GM18519 (cell line): ENCODE measurements at regions not wholly inside any gene's neighbourhood (a gene's known extent, or its start where the extent isn't known, plus 50 kb on each side); places are given as distances from the start of the nearest gene placed in this dataset.
"Not testable (repeated sequence)": the region's sequence is repeated elsewhere in the genome, so short reads cannot be mapped to it uniquely, and the experiment has no call there.

Experiments used
- ATAC-seq: cut with Tn5 transposase; IDR thresholded peaks from one replicate; pipeline ENCODE4 v1.9.1; 2021; ENCODE audit warnings: mild to moderate bottlenecking, moderate library complexity; ENCODE audit not compliant: unreplicated experiment, low FRiP score

DNA sequence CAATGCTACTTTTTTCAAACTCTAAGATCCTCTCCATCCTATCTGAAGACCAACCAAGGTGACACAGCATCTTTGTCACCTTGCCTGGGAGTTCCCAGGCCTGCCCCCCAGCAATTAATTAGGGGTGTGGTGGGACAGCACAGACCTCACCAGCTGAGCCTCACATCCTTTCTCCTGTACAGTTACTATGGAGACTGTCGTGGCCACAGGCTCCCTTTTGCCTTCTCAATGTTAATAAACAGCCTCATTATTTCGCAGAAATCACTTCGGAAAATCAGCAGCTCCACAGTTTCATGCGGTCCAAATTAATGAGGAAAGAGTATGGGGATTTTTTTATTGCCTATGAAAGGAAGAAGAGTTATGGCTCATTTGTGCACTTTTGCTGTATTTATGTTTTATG, 378.3 kb downstream of the NPHP4 start:
- no peak for ATAC-seq

DNA sequence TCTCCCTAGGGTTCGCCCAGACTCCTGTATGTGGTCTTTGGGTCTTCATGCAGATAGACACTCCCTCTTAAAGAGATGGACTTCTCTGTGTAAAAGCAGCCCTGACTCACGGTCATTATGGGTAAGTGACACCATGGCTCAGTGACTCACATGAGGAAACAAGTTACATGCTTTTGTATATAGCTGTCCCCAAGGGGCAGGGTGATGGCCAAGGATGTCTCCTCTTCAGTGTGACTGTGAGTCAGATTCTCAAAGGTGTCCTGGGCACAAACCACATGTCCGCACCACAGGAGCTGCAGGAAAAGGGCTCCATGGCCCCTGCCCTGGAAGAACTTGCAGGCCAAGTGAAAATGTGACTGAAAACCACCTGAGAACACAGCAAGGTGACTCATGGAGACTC, 380.4 kb downstream of the NPHP4 start:
- no peak for ATAC-seq

DNA sequence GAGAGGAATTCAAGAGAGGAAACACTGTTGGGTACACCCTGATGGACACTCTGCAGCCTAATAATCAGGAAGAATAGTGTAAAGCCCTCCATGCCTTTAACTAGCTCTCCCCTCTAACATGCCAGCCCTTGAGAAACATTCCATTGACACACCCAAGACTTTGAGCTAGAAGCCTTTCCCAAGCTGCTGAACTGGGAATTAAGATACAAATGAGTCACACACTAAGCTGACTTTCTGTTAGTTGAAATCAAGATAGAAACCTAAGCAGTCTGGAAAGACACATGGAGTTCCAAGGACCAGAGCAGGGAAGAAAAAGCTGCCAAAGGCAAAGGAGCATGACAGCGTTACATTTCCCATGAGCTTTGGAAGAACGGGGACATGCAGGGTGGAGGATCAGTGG, 380.8 kb downstream of the NPHP4 start:
- no peak for ATAC-seq

DNA sequence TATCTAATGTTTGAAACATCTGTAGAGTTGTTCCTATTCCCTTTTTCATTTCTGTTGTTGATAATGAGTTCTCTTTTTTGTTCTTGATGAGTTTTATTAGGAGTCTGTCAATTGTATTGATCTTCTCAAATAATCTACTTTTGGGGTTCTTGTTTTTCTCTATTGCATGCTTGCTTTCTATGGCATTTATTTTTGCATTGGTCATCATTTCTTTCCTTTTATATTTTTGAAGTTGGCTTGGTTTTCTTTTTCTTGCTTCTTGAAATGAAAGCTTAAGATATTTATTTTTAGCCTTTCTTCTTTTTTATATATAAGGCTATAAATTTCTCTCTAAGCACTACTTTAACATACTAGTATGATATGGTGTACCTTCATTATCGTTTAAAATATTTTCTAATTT, 381.8 kb downstream of the NPHP4 start:
- ATAC-seq = no peak

DNA sequence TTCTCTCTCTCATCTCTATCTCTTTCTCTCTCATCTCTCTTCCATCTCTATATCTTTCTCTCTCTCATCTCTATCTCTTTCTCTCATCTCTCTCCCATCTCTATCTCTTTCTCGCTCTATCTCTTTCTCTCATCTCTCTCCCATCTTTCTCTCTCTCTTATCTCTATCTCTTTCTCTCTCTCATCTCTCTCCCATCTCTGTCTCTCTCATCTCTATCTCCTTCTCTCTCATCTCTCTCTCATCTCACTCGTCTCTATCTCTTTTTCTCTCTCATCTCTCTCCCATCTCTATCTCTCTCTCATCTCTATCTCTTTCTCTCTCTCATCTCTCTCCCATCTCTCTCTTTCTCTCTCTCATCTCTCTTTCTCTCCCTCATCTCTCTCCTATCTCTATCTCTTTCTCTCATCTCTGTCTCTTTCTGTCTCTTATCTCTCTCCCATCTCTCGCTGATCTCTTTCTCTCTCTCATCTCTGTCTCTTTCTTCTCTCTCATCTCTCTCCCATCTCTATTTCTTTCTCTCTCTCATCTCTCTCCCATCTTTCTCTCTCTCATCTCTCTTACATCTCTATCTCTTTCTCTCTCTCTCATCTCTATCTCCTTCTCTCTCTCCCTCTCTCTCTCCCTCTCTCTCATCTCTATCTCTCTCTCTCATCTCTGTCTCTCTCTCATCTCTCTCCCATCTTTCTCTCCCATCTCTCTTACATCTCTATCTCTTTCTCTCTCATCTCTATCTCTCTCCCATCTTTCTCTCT, 388.7 kb downstream of the NPHP4 start:
- no peak for ATAC-seq

DNA sequence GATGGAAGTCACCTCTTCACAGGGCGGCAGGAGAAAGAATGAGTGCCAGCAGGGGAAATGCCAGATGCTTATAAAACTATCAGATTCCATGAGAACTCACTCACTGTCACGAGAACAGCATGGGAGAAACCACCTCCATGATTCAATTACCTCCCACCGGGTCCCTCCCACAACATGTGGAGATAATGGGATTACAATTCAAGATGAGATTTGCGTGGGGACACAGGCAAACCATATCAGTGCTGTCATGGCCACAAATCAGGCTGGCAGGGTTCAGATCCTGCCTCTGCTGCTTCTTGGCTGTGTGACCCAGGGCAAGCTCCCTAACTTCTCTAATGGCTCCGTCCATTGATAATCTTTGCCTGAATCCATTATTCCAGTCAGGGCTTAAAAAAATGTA, 389.5 kb downstream of the NPHP4 start:
- ATAC-seq = not testable (repeated sequence)

DNA sequence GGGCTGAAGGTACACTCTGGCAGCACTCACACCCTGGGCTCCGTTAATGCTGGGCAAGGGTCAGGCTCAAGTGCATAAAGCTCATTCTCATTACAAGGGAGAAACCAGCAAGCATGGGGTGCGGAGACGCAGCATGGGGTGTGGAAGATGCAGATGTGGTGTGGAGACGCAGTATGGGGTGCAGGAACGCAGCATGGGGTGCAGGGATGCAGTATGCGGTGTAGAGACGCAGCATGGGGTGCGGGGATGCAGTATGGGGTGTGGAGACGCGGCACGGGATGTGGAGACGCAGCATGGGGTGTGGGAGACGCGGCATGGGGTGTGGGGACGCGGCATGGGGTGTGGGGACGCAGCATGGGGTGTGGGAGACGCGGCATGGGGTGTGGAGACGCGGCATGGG, 390.7 kb downstream of the NPHP4 start:
- no peak for ATAC-seq

DNA sequence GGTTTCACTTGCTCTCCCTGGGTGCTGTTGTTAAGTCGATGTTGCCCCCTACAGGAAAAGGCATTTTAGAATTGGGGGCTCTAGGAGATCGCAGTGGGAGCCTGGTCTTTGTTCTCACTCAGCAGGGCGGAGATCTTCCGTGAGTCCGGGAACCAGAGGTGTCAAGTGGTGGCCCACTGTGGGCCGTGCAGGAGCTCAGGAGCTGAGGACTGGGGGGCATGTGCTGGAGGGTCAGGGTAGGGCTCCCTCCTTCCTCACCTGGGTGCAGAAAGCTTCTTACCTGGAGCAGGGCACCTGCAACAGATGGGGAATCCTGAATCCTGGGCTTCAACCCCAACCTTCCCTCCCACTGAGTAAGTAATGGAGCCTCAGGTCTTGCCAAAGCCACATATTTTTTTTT, 392.7 kb downstream of the NPHP4 start:
- no peak for ATAC-seq

DNA sequence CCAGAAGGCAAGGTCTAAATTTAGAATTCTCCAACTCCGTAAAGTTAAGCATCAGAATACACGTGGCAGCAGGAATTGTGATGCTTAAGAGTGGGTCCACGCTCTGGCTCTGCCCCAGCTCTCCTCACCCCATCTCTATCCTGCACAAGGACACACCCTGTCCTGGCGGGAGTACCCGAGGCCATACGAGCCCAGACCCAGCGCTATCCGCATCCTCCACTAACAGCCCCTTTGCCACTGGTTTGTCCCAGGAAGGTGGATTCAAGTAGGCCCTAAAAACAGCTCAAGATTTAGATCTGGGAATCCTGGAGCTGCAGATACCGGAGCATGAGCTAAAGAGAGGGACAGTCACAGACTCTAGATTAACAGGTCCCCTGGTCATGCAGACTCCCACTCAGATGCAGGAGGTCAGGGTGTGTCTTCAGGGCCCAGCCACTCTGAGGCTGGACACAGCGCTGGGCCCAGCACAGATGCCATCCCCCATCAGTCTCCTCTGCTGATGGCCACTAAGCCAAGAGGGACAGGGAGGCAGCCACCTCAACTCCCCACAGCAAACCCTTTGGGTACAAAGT, 393.3 kb downstream of the NPHP4 start:
- ATAC-seq = no peak

DNA sequence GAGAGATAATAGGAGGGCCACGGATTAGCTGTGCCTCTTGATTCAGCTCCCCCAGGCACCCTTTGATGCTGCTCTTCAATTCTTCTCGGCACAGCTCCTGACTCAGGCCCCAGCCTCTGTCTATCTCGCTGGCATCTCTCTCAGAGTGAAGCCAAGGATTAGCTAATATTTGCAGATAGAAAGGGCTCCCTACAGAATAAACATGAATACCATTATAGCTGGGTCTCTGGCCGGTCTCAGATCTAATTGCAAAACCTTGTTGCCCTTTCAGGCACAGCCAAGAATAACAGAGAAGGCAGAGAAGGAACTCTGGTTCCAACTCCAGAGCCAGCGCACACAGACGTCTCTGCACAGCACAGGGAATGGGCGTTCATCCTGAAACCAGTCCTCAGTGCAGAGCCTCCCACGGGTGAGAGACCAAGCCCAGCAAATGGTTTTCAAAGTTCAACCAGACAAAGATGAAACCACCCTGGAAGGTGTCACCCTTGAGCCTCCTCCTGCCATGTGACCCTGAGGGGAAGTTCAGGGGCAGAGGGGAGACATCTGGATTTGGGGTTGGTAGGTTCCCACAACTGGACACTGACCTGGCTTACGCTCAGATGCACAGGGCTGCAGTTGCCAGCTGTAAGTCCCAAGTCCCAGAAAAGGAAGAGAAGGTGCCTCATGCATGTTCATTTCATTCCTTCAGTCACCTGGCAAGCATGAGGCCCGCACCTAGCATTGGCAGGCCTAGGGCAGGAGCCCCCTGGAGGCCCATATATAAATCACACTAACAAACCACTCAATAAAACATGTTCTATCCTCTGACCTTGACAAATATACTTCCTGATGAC, 394.0 kb downstream of the NPHP4 start:
- no peak for ATAC-seq

DNA sequence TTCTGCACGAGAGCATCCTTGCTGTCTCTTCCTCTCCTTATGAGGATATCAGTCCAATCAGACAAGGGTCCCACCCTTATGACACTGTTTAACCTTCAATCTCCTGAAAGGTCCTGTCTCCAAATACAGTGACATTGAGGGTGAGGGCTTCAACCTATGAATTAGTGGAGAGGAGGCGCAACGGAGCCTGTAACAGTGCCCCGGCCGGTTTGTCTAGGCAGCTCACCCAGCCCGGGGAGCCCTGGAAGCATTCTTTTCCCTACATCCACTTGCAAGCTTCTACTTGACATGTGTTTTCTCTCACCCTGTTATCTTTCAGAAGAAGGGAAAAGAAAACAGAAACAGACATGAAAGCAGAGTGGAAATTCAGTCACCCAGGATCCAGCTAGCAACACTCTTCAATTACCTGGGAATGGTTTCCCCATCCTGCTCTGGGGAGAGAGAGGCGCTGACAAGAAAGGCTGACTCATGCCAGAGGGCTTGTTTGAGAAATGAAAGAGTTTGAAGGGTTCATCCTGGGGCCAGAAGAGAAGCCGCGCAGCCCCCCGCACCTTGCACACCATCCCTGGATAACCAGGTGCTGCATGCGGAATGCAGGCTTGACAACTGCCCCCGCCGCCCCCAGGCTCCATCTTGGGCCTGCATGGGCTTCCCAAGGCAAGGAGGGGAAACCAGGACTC, 394.9 kb downstream of the NPHP4 start:
- ATAC-seq = no peak

DNA sequence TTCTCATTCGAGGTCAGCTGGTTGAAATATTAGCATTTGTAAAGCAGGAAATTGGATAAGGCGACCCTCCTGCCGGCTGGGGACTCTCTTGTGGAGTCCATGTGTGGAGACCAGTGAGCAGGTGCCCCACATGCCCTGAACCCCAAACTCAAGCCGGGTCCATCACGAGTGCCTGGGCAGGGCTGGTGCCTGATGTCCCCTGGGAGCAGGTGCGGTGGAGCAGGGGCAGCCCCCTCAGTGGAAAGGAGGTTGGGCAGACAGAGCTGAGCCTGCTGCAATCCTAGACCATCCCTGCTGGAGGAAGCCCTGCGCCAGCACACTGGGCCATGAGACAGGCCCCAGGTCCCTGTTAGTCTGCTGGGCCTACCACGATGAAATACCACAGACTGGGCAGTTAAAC, 395.6 kb downstream of the NPHP4 start:
- no peak for ATAC-seq

DNA sequence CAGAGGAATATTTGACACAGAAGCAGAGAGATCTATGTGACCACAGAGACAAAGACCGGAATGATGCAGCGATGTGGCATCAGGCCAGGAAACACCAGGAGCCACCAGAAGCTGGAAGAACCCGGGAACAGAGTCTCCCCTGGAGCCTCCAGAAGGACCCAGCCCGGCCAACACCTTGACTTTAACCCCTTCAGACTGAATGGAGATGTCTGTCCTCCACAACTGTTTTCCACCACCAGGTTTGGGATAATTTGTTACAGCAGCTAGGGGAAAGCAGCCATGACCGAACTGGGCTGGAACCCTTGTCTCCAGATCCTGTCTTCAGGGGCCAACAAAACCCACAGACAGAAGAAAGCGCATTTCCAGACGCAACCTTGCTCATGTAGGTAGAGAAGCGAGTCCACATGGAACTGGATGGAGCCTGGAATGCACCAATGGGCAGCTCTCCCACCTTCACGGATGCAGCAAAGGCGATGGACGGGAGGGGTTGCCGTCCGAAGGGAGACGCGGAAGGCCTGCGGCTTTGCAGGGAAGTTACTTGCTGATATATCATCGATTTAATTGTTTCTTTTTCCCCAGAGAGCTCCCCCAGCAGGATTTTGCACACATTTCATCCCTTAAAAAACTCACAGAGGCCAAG, 396.6 kb downstream of the NPHP4 start:
- no peak for ATAC-seq

DNA sequence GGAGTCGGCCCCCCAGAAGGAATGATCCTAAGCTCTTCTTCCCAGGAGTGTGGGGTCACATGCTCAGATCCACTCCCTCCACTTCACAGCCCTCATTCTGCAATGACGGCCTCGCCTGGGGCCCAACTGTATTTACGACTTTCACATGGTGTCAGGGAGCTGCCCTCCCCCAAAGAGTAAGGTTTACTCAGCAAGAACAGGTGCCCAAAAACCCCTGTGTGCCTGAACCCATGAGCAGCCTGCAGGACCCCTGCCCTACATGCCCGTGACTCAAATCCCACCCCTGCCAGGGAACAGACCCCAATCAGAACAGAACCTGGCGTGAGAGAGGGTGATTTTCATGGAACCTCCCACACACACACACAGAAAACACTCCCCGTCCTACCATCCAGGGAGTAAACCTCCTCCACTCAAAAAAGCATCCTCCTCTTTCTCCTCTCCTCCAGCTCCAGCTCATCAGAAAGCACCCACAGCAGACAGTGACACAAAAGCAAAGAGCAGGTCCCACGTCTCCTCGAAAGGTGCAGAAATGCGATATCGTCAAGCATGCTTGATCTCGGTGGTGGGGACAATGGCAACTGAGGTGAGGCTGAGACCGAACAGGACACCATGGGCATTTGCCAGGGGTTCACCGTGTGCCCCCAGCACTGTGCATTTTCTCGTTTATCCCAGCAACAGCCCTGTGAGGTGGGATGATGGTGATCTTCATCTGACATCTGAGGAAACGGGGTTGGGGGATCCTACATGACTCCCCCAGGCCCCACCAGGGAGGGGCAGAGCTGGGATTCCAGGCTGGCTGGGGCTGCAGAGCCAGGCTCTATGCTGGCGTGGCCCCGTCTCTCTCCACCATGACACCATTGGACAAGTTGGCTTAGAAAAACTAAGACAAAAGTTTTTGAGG, 397.9 kb downstream of the NPHP4 start:
- no peak for ATAC-seq

DNA sequence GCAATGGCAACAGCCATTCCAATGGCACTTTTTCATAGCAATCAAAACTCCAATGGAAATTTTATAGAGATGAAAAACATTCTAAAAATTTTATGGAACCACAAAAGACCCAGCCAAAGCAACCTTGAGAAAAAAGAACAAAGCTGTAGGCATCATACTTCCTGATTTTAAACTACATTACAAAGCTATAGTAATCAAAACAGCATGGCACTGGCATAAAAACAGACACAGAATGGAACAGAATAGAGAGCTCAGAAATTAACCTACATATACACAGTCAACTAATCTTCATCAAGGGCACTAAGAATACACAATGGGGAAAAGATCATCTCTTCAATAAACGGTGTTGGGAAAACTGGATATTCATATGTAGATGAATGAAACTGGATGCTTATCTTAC, 401.5 kb downstream of the NPHP4 start:
- ATAC-seq = no peak

DNA sequence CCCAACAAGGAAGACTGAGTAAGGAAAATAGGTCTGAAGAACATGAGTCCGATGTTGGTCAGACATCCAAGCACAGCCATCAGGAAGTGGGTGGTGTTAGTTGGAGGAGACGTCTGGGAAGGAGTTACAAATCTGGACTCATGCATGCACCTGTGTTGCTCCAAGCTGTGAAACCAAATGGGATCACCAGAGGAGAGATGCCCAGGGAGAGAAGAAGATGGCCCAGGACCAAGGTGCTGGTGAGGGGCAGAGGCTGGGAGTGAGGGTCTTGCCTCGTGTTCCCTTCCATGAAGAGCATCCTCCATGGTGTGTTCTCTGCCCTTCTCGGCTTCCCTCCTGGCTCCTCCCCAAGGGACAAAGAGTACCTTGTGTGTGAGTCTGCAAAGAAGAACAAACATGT, 405.6 kb downstream of the NPHP4 start:
- no peak for ATAC-seq

DNA sequence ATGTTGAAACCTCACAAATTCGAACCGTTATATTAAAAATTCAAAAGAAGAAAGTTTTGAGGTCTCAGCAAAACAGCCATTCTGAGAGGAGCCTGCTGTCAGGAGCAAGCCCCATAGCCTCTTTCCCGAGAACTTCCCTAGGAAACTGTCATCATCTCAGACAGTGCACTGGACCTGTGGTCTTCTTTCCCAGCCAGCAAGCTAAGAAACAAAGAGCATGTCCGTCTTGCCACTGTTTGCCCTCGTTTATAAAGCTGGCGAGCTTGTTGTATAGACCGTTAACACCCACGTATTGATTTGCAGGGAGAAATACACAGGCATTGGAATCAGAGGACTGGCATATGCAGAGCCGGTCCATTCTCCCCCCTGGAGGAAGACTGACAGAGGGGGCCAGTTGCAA, 407.0 kb downstream of the NPHP4 start:
- ATAC-seq = no peak

DNA sequence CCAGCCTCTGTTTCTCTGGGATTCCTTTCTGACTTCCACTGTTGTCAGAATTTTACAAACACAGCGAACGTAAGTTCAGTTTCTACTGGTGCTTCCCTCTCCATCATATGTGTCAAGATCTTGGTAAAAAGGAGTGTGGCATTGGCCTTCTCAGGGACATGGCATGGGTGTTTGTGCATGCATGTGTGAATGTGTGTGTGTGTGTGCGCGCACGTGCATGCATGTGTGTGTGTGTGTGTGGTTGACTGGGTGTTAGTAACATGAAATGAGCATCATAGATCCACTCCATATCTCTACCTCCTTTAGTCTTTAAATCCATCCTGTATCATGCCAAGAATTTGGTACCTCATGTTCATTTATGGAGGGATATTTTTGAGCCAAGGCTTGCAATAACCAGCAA, 411.3 kb downstream of the NPHP4 start:
- no peak for ATAC-seq

DNA sequence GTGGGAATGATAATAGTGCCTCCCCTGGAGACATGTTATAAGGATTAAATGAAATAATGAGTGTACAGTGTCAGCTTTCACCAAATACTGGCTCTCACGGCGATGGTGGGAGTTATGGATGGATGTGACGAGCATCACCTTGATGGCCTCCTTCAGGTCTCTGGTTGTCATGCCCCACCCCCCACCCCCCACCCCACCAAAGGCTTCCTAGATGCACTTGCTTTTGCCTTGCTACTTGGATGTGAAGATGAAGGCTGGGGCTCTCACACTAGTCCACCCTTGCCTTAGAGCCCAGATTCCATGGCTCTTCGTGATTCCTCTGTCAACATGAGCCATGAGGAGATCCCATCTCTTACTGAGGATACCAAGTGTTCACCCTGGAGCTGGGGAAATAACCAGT, 412.3 kb downstream of the NPHP4 start:
- ATAC-seq = no peak

DNA sequence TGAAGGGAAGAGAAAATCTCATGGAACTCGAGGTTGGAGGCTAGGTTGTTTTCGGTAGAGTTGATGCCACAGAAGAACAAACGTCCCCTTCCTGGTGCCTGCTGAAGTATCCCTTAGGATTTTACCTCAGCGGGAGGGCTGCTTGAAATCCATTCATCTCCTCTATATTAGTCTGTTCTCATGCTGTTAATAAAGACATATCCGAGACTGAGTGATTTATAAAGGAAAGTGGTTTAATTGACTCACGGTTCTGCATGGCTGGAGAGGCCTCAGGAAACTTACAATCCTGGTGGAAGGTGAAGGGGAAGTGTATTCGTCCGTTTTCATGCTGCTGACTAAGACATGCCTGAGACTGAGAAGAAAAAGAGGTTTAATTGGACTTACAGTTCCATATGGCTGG, 413.5 kb downstream of the NPHP4 start:
- ATAC-seq = no peak
